GM12878 (cell line): ENCODE measurements at regions not wholly inside any gene's neighbourhood (a gene's known extent, or its start where the extent isn't known, plus 50 kb on each side); places are given as distances from the start of the nearest gene placed in this dataset.

Experiments
- ATAC-seq: fragments of 200-7000 bp; cut with Tn5 transposase; 3 replicates; pipeline ENCODE4 v1.9.1; 2020; ENCODE audit warnings: mild to moderate bottlenecking, moderate library complexity
- BruUV-seq: library from RNA; stranded (reverse); fragments of 400-500 nt; replicated peaks from 2 replicates; lab custom pipeline; 2021; lab: Mats Ljungman, UMichigan
- CTCF ChIA-PET: fragments of 300-600 bp; sonication (Branson Sonifier 250); formaldehyde crosslinking; extraction: SDS; loops from one replicate; lab custom pipeline; 2021; ENCODE audit warnings: inconsistent platforms; lab: Yijun Ruan, JAX
- POLR2A ChIA-PET: fragments of 350-600 bp; formaldehyde crosslinking; extraction: SDS; loops from one replicate; lab custom pipeline; 2021; ENCODE audit warnings: inconsistent platforms; lab: Charles Lee
- RAD21 ChIA-PET: fragments of 300-600 bp; sonication (Branson Sonifier 250); formaldehyde crosslinking; loops from one replicate; lab custom pipeline; 2023; ENCODE audit warnings: antibody characterized with exemption; ENCODE audit not compliant: unreplicated experiment; lab: Charles Lee
- SMC1A ChIA-PET: fragments of 300-600 bp; sonication (Branson Sonifier 250); formaldehyde crosslinking; loops from one replicate; lab custom pipeline; 2023; ENCODE audit not compliant: unreplicated experiment, uncharacterized antibody; lab: Charles Lee
- DNase-seq: peaks from one replicate; pipeline ENCODE4 v3.0.0-alpha.2; 2011; ENCODE audit warnings: low read depth, low spot score
- FAIRE-seq: peaks from 3 replicates; lab custom pipeline; 2011; peaks lifted over from hg19 to GRCh38; lab: Jason Lieb, UNC
- H2AFZ ChIP-seq: 2 replicates; pipeline ENCODE4 v1.6.0; 2011; ENCODE audit warnings: low read depth, low read length, control low read depth; ENCODE audit not compliant: control insufficient read depth
- H3K27ac ChIP-seq: 2 replicates; pipeline ENCODE4 v1.5.1; 2011; ENCODE audit warnings: control low read depth; ENCODE audit not compliant: control insufficient read depth, insufficient read depth
- H3K27me3 ChIP-seq, 2 experiments: replicated peaks in 1 of 2; 2 replicates each; pipeline versions ENCODE4 v1.6.0 to v1.6.1; 2011; ENCODE audit warnings: low read length in 1 of 2; ENCODE audit not compliant: control insufficient read depth in 2 of 2, insufficient read depth in 2 of 2
- H3K36me3 ChIP-seq, 2 experiments: 2 replicates each; pipeline ENCODE4 v1.5.1; 2011; ENCODE audit warnings: low read length in 1 of 2; ENCODE audit not compliant: control insufficient read depth in 2 of 2, insufficient read depth in 2 of 2
- H3K4me1 ChIP-seq: 2 replicates; pipeline ENCODE4 v1.6.1; 2011; ENCODE audit warnings: mild to moderate bottlenecking, low read length, moderate library complexity, mixed read lengths; ENCODE audit not compliant: control insufficient read depth, insufficient read depth
- H3K4me2 ChIP-seq: 2 replicates; pipeline ENCODE4 v1.6.0; 2011; ENCODE audit warnings: control low read depth; ENCODE audit not compliant: control insufficient read depth, insufficient read depth
- H3K4me3 ChIP-seq: fragments of 200-600 bp; sonication (generic); 2 replicates; pipeline ENCODE4 v1.5.1; 2016
- H3K79me2 ChIP-seq: 2 replicates; pipeline ENCODE4 v1.6.0; 2011; ENCODE audit warnings: low read length; ENCODE audit not compliant: control insufficient read depth, insufficient read depth
- H3K9ac ChIP-seq: 2 replicates; pipeline ENCODE4 v1.8.0; 2011; ENCODE audit warnings: low read length, control low read depth, mixed read lengths; ENCODE audit not compliant: control insufficient read depth, insufficient read depth
- H3K9me3 ChIP-seq: replicated peaks from 3 replicates; pipeline ENCODE4 v1.5.1; 2011; ENCODE audit warnings: mild to moderate bottlenecking, low read length; ENCODE audit not compliant: control insufficient read depth, insufficient read depth
- H4K20me1 ChIP-seq: 2 replicates; pipeline ENCODE4 v1.6.0; 2011; ENCODE audit not compliant: control insufficient read depth, insufficient read depth
- ATF3 ChIP-seq: IDR thresholded peaks from 2 replicates; pipeline ENCODE4 v1.6.1; 2011; ENCODE audit warnings: low read depth, mild to moderate bottlenecking, low read length, moderate library complexity, borderline replicate concordance; ENCODE audit errors: extremely low read depth
- BACH1 ChIP-seq: fragments of 450-650 bp; IDR thresholded peaks from 2 replicates; pipeline ENCODE4 v1.6.1; 2017; ENCODE audit warnings: mild to moderate bottlenecking, borderline replicate concordance
- E4F1 ChIP-seq: fragments of 450-650 bp; IDR thresholded peaks from 2 replicates; pipeline ENCODE4 v1.6.1; 2018; ENCODE audit warnings: borderline replicate concordance, mild to moderate bottlenecking; ENCODE audit not compliant: partially characterized antibody
- HDAC2 ChIP-seq: fragments of 200-600 bp; sonication (generic); IDR thresholded peaks from 2 replicates; pipeline ENCODE4 v1.6.1; 2017
- HSF1 ChIP-seq: fragments of 150-350 bp; IDR thresholded peaks from 2 replicates; pipeline ENCODE4 v1.6.1; 2014; ENCODE audit warnings: mild to moderate bottlenecking, low read depth, low read length
- IRF4 ChIP-seq: IDR thresholded peaks from 2 replicates; pipeline ENCODE4 v1.6.1; 2011; ENCODE audit warnings: low read depth, low read length
- MAX ChIP-seq: IDR thresholded peaks from 2 replicates; pipeline ENCODE4 v1.6.1; 2012; ENCODE audit warnings: low read depth, low read length, improper control_type of control experiment
- NFYB ChIP-seq: IDR thresholded peaks from 2 replicates; pipeline ENCODE4 v1.6.1; 2011; ENCODE audit warnings: low read depth, mild to moderate bottlenecking, low read length, improper control_type of control experiment, moderate library complexity; ENCODE audit not compliant: insufficient read depth
- PBX3 ChIP-seq: IDR thresholded peaks from 2 replicates; pipeline ENCODE4 v1.6.1; 2011; ENCODE audit warnings: mild to moderate bottlenecking, low read depth, low read length, moderate library complexity; ENCODE audit not compliant: insufficient replicate concordance
- POLR2A ChIP-seq: IDR thresholded peaks from 2 replicates; pipeline ENCODE4 v1.6.1; 2011; ENCODE audit warnings: low read depth, mild to moderate bottlenecking, low read length
- RB1 ChIP-seq: fragments of 450-650 bp; formaldehyde crosslinking; IDR thresholded peaks from 2 replicates; pipeline ENCODE4 v1.6.1; 2017; ENCODE audit warnings: mild to moderate bottlenecking, borderline replicate concordance
- TCF12 ChIP-seq: IDR thresholded peaks from 2 replicates; pipeline ENCODE4 v1.6.1; 2011; ENCODE audit warnings: low read depth, mild to moderate bottlenecking, low read length
- WGBS: methylation state at CpG from one replicate; pipeline ENCODE4 v1.1.6; 2016; ENCODE audit warnings: low lambda C conversion rate; ENCODE audit not compliant: insufficient replicate concordance, insufficient coverage; ENCODE audit errors: missing lambda C conversion rate; 5-methylcytosine and 5-hydroxymethylcytosine counted together
- in situ Hi-C: fragments of 300-500 bp; cut with MboI; formaldehyde crosslinking; loops from 9 replicates; pipeline ENCODE4 v1.14.3; 2018; ENCODE audit warnings: mixed read lengths
- intact Hi-C: fragments of 100-400 bp; cut with micrococcal nuclease; formaldehyde crosslinking; loops from one replicate; pipeline ENCODE4 v1.14.2; 2022; ENCODE audit not compliant: unreplicated experiment

- FAIRE-seq: no peak
- BruUV-seq: no TSS peak
- no peaks in the 10 kb centered on the region for H3K36me3 ChIP-seq
- H3K9me3 ChIP-seq: no peaks in the 10 kb centered on the region
- CTCF ChIA-PET: no interaction called here
- H3K4me1 ChIP-seq: no peaks in the 10 kb centered on the region
- in situ Hi-C loops: no loop called here
- no peak overlapping the region for H3K4me3 ChIP-seq
- SMC1A ChIA-PET: no interaction called here
- DNase-seq: no peak
- 0% methylated on average over 1 of the region's 1 CpG for WGBS
- H3K27ac ChIP-seq: no peak overlapping the region
- H3K79me2 ChIP-seq: no peaks in the 10 kb centered on the region
- RAD21 ChIA-PET: no interaction called here
- ATAC-seq: no peak
- H4K20me1 ChIP-seq: no peaks in the 10 kb centered on the region
- POLR2A ChIA-PET: no interaction called here
- H3K9ac ChIP-seq: no peak overlapping the region
- no peak for TF ChIP-seq BACH1
- no peak for TF ChIP-seq HDAC2
- no peak for TF ChIP-seq NFYB
- no peak for TF ChIP-seq ATF3
- TF ChIP-seq MAX: no peak
- intact Hi-C loops: no loop called here
- H3K27me3 ChIP-seq: no peaks in the 10 kb centered on the region; a peak in 1 of 4 replicates
- no peak overlapping the region for H3K4me2 ChIP-seq
- H2AFZ ChIP-seq: no peak overlapping the region
Measured at GRCh38 chr11:92480499-92480898, 255.9 kb downstream of the FAT3 start.

- BruUV-seq: no TSS peak
- H3K27ac ChIP-seq: no peak overlapping the region
- ChIA-PET SMC1A (no interaction called here), CTCF (interaction anchor here (0.7 kb wide), 1 partner anchor 235 kb away, joined by 3 read pairs; no protein-coding TSS in a partner anchor), POLR2A (no interaction called here), RAD21 (no interaction called here)
- in situ Hi-C loops: no loop called here
- H3K4me2 ChIP-seq: no peak overlapping the region
- H3K4me3 ChIP-seq: no peak overlapping the region
- WGBS: 19% methylated on average over 7 of the region's 7 CpGs
- no peaks in the 10 kb centered on the region for H3K4me1 ChIP-seq
- no peak overlapping the region for H3K9ac ChIP-seq
- no peak overlapping the region for H2AFZ ChIP-seq
- no peaks in the 10 kb centered on the region for H3K36me3 ChIP-seq
- FAIRE-seq: no peak
- no peak for DNase-seq
- intact Hi-C loops: no loop called here
- ATAC-seq: no peak
- H3K27me3 ChIP-seq: no peaks in the 10 kb centered on the region; a peak in 1 of 4 replicates
- H3K79me2 ChIP-seq: no peaks in the 10 kb centered on the region
- no peaks in the 10 kb centered on the region for H4K20me1 ChIP-seq
- no peaks in the 10 kb centered on the region for H3K9me3 ChIP-seq
- TF ChIP-seq IRF4 (no peak), HSF1 (no peak), POLR2A (no peak), PBX3 (no peak), NFYB (no peak), RB1 (no peak), TCF12 (no peak), E4F1 (no peak)
Measured at GRCh38 chr11:92482492-92483060, 258.0 kb downstream of the FAT3 start.
